GM12872 (cell line): ENCODE measurements at regions not wholly inside any gene's neighbourhood (a gene's known extent, or its start where the extent isn't known, plus 50 kb on each side); places are given as distances from the start of the nearest gene placed in this dataset.

Experiments
- TF ChIP-seq, protein P1 (sequence below): IDR thresholded peaks from 3 replicates; pipeline ENCODE4 v1.5.1; 2011; ENCODE audit warnings: low read depth, mild to moderate bottlenecking, low read length, moderate library complexity; ENCODE audit not compliant: insufficient read depth

DNA sequence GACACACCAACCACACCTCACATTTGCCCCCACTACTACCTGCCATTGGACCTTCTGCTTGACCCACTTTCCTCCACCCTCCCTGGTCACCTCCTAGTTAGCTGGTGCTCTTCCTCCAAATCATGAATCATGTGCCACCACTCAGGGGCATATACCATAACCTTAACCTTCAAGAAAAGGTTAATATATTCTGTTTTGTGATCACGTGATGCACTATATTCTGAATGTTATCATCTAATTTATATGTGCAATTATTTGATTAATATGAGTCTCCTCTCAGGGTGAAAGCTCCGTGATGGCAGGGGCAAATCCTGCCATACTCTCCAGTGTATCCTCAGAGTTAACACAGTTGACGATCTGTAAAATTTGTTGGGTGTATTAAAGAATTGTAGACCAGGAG, 635.5 kb downstream of the XPNPEP1 start:
- TF ChIP-seq, protein P1, sequence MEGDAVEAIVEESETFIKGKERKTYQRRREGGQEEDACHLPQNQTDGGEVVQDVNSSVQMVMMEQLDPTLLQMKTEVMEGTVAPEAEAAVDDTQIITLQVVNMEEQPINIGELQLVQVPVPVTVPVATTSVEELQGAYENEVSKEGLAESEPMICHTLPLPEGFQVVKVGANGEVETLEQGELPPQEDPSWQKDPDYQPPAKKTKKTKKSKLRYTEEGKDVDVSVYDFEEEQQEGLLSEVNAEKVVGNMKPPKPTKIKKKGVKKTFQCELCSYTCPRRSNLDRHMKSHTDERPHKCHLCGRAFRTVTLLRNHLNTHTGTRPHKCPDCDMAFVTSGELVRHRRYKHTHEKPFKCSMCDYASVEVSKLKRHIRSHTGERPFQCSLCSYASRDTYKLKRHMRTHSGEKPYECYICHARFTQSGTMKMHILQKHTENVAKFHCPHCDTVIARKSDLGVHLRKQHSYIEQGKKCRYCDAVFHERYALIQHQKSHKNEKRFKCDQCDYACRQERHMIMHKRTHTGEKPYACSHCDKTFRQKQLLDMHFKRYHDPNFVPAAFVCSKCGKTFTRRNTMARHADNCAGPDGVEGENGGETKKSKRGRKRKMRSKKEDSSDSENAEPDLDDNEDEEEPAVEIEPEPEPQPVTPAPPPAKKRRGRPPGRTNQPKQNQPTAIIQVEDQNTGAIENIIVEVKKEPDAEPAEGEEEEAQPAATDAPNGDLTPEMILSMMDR = no peak

DNA sequence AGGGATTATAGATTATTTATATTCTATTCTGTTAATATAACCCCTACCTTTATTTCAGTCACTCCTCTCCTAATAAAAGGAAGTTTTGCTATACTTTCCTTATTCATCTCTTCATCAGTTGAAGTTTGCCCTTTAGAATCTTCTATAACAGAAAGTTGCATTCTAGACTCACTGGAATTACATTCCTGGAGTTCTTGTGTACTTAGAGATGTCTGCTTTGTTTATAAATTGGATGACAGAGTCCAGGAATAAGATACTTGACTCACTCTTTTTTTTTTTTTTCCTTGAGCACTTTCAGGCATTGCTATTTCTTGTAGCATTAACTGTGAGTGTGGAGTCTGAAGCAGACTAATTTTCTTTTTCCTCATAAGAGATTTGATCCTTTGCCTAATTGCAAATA, 640.8 kb downstream of the XPNPEP1 start:
- TF ChIP-seq, protein P1 = no peak

DNA sequence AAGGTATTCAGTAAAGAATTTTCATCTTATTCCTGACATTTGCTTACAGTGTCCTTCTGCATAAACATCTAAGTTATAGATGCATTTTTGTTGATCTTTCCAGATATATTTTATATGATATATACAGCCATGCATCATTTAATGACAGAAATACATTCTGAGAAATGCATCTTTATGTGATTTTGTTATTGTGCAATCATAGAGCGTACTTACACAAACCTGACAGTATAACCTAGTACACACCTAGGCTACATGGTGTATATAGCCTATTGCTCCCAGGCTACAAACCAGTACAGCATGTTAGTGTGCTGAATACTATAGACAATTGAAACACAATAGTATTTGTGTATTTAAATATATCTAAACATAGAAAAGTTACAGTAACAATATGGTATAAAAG, 642.0 kb downstream of the XPNPEP1 start:
- TF ChIP-seq, protein P1 = no peak

DNA sequence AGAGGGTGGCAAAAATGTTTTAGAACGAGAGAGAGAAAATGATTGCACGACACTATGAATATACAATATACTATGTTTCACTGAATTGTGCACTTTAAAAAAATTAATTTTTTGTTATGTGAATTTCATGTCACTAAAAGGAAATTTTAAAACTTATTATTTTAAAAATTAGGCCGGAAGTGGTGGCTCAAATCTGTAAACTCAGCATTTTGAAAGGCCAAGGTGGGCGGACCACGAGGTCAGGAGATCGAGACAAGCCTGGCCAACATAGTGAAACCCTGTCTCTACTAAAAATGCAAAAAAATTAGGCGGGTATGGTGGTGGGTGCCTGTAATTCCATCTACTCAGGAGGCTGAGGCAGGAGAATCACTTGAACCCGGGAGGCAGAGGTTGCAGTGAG, 642.5 kb downstream of the XPNPEP1 start:
- TF ChIP-seq, protein P1 = no peak

DNA sequence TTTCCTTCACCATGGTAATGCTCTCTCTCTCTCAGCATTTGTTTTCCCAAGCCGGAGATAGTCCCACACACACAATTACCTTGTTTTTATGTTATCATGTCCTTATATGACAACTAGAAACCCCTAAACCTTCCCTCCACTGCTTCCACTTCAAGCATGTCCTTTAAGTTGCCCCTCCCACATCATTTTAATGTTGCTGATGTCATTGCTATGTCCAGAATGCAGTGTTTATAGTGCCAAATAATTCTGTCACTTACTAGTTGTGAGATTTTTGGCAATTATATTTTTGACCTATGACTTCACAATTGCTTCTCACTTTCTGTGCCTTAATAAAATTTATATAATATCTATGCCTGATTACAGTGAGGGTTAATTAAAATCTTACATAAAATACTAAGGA, 645.9 kb downstream of the XPNPEP1 start:
- TF ChIP-seq, protein P1 = no peak

DNA sequence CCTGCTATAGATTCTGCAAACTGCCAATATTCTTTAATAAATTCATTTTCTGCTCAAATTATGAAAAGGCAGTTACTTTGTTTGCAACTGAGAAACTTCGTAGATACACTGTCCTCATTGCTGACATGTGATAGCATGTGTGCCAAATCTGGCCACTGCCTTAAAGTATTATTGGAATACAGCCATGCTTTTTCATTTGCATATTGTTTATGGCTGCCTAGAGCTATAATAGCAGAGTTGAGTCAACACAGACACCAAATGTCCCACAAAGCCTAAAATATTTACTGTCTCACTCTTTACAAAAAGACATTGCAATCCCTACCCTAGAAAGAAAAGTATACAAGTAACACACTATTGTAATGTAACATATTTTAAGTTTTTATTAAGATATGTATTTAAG, 647.4 kb downstream of the XPNPEP1 start:
- TF ChIP-seq, protein P1 = no peak

DNA sequence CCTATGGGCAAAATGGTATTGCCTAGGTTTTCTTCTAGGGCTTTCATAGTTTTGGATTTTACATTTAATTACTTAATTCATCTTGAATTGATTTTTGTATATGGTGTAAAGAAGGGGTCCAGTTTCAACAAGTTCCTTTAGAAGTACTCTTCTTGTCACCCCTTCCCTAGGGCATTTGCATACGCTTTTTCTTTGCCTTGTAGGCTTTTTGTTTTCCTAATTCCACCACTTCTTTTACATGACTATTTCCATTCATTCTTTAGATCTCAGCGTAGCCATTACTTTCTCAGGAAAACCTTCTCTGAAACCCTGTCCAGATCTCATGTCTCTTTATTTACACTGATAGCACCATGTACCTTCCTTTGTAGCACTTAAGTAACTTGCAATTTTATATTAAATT, 648.6 kb downstream of the XPNPEP1 start:
- TF ChIP-seq, protein P1 = no peak

DNA sequence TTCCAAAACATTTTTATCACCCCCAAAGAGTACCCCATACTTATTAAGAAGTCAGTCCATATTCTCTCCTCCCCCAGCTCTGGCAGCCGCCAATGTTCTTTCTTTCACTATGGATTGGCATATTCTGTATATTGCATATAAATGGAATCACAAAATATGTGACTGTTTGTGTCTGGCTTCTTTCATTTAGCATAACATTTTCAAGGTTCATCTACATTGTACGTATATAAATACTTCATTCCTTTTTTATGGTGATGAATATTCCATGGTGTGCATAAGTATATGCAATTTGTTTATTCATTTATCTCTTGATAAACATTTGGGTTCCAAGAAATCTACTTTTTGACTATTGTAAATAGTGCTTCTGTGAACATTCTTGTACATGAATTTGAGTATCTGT, 653.1 kb downstream of the XPNPEP1 start:
- TF ChIP-seq, protein P1 = no peak
